GM18873 (cell line): ENCODE measurements at regions not wholly inside any gene's neighbourhood (a gene's known extent, or its start where the extent isn't known, plus 50 kb on each side); places are given as distances from the start of the nearest gene placed in this dataset.

ENCODE experiments used
- ATAC-seq: cut with Tn5 transposase; IDR thresholded peaks from one replicate; pipeline ENCODE4 v1.9.1; 2021; ENCODE audit warnings: mild to moderate bottlenecking, moderate library complexity, moderate number of reproducible peaks; ENCODE audit not compliant: unreplicated experiment, low FRiP score

GRCh38 chr22:48957311-48957986, 870.2 kb downstream of the BRD1 start:
- no peak for ATAC-seq

DNA sequence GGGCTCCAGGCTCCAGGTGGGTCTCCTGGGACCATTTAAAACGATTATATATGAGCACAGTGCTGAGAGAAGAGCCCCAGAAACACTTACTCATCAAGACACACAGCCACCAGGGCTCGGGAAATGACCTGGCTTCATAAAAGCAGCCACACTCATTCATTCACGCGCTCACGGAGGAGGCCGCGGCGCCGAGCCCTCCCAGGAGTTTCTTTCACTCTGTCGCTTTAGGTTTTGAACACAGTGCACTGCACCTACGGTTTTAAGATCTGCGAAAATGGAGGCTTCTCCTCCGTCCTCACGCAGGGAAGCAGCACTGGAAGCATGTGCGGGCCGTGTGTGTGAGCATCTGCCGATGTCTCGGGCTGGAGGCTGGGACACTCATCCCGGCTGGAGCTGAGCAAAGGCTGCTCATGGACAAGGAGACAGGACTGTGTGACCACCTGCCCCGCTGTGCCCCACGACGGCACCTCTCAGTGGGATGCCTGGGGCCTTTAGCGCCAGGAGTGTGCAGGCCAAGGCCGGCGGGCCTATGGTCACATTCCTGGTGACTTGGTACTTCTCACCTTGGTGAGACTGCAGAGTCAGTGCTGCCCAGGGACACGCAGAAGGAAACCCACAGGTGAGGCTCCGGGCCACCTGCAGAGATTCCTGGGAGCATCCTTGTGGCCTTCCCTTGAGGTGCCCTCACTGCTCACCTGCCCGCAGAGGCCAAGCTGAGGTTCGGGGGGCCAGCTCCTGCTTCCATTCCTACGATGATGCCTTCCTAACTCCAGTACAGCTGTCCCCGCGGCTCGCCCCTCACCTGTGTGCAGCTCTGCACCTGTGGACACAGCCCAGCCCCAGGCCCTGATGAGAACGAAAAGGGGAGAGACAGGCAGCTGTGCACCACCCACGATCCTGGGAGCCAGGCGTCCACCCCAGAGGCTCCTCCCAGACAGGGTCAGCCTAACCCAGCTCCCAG, 872.0 kb downstream of the BRD1 start:
- ATAC-seq: no peak

DNA sequence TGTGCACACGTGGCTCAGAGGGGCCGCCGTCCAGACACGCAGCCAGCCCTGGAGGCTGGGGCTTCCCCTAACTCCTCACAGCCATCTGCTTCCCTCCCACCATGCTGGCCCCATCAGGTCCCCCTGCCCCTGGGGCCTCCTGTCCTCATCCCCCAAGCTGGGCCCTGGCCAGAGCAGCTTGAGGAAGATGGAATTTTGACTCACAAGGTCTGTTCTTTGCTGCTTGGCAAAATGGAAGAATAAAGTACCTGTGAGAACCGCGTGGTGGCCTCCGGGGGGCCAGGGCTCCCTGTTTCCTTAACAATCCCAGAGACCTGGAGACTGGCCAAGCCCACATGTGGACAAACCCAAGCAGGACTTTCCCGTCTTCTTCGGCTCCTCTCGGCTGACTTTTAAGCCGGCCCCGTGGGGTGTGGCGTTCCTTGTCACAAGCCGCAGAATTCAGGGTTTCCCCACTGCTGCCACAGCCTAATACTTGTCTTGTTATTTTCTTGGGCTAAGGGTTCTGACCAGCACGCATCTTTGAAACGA, 872.8 kb downstream of the BRD1 start:
- no peak for ATAC-seq

DNA sequence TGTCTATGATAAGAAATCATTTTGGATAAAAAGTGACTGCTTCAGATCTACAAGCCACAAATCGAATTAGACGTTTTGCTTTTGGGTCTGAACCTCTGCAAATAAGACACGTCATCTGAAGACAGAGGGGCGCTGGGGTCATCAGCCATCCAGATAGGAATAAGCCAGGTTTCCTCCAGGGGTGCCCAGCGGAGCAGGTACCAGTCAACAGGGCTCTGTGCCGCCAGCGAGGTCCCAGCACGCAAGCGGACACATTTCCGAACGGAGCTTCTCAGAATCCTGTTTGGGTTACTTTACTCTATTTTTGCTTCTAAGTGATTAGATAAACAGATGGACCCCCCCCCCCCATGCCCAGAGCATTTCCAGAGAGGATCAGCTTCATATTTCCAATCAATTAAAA, 873.8 kb downstream of the BRD1 start:
- ATAC-seq: no peak

DNA sequence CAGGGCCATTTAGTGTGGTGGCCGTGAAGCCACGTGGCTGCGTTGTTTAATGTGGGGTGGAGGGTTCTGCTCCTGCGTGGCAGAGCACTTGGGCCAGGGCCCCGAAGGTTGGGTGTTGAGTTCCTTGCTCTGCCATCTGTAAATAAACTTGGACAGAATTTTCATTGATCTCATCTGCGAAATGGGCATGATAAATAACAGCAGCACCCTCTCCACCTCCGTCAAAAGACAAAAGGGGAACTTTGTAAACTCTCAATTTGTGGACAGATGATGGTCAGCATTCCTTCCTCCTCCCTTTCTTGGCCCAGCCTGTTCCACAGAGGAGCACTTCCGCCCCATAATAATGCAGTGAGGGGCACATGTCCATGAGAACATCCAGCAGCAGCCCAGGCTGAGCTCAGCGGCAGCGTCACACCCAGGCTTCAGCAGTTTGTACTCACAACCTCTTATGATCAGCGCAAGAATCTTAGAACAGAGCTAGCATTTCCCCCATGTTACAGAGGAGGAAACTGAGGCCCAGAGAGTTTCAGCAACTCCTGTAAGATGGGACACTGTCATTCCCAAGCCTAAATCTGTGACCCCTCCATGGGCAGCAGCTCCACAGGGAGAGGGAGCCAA, 874.5 kb downstream of the BRD1 start:
- no peak for ATAC-seq

DNA sequence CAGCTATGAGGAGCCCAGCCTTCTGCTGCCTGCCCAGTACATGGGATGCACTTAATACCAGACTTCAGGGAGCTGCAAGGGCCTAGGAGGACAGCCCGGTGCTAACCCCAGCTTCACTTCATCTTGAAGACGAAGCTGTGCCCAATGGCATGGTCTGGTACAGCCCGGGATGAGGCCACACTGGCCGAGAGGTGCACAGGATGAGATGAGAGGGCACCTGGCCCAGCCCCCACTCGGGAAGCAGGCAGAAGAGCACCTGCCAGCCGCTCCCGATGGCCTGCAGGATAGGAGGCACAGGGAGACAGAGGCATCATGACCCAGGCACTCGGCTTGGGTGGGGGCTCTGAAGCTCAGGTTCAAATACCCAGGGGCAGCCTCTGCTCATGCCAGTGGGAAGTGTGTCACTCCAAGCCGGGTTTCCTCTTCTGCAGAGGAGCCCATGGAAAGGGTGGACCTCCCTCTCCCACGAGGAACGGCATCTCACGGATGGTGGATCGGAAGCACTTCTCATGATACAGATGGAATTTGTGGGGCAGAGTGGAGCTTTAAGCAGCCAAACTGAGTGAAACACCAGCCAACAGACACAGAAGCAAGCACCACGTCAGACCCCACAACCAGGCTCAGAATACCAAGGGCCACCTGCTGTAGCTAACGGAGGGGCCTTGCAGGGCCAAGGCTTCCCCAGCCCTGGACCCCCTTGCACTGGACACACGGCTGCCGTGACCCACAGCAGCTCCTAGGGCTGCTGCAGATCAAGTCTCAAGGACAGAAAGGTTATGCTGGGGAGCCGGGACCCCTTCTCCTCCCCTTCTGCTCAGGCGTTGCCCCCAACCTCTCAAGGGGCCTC, 875.2 kb downstream of the BRD1 start:
- ATAC-seq: no peak

DNA sequence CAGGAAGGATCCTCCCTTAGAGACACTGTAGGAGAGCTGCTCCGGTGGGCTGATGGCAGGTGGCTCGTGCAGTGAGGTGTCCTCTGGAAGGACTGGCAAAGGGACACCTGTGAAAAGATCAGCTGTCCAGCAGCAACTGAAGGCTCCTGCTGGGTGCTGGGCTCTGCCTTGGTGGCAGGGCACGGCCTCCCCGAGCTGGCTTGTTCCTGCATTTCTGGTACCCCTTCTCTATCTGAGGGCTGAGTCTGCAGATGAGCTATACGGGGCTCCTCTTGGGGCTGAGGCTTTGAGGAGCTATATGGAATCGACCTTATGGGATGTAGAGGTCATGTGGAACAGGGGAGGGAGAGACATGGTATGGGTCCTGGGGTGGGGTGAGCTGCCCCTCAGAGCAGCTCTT, 875.8 kb downstream of the BRD1 start:
- ATAC-seq: no peak

- no peak for ATAC-seq
Observed at GRCh38 chr22:48950151-48950915, 877.3 kb downstream of the BRD1 start.

- no peak for ATAC-seq
Observed at GRCh38 chr22:48949375-48950149, 878.1 kb downstream of the BRD1 start.

DNA sequence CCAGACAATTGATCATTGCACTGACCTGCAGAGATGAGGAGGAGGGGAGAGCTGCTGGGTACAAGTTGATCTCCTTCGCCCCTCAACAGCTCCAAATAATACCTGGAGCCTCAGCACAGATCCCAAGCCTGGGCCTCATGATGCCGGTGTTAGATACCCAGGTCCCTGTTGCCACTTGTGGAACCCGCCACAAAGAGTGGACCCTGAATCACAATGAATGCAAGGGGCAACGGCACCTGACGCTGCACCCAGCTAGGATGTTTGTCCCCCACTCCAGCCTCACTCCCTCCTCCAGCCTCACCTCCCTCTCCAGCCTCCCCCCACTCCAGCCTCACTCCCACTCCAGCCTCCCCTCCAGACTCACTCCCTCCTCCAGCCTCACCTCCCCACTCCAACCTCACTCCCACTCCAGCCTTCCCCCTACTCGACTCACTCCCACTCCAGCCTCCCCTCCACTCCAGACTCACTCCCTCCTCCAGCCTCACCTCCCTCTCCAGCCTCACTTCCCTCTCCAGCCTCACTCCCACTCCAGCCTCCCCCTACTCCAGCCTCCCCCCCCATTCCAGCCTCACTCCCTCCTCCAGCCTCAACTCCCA, 879.0 kb downstream of the BRD1 start:
- ATAC-seq: no peak

- no peak for ATAC-seq
Observed at GRCh38 chr22:48947636-48948035, 880.0 kb downstream of the BRD1 start.

DNA sequence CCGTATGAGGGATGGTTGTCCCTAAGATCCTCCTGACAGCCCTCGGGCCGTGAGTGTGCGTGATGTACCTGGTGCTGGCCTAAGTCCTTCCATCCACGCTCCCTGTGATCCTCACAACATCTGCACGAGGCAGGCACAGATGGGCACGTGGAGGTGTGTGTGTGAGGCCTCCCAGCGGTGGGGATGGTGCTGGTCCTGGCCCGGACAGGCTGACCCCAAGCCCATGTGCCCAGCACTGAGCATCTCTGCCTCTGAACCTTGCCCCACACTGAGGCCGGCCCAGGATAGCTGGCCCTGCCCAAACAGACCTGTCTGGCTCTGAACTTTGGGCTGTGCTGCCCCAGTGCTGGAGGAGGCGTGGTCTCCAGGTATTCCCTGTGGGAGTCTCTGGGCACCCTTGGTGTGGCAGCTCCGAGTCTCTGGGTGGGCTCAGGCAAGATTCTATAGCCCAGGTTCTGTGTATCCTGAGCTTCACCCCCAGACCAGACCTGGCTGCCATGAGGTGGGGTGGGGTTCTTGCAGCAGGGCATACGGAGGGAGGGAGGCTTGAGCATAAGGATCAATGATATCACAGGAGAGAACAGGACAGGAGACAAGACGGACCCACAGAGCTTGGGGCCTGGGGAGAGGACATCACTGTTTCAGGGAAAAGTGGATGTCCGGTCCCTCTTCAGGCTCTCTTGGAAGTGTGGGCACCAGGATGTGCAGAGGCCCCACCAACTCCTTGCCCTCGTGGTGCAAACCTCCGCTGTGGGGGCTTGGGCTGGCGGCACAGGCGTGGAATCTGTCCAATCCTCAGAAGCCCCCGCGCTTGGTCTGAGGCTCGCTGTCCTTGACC, 881.8 kb downstream of the BRD1 start:
- ATAC-seq: no peak

DNA sequence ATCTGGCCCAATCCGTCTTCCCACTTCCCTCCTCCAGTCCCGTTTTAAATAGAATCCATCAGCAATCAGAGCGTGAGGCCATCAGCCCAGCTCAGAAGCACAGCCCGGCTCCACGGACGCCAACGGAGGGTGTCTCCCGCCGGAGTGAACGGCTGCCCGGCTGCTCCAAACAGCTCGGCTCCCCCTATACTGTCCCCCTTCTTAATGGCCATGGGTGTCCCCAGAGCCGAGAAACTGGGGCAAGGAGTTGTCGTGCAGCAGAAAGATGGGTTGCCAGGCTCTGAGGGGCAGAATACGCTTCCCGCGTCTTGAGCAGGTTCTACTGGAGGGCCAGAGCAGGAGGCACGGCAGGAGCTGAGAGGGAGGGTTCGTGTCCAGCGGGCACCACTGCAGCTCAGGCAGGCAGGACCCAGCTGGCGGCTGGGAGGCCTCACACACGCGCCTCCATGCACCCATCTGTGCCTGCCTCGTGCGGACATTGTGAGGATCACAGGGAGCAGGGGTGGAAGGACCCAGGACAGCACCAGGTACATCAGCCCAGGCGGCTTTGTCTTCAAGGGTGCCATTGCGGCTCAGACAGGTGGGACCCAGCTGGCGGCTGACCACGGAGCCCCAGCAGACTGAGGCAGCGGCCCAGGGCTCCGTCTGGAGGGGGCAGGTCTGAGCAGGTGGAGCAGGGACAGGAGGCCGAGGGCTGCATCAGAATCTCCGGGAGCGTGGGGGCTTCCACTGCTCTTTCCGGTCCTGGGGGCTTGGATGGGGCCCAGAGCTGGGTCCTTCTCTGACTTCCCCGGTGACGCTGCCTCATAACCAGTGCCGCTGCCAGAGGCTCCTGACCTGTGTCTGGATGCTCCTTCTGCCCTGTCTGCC, 882.7 kb downstream of the BRD1 start:
- no peak for ATAC-seq

DNA sequence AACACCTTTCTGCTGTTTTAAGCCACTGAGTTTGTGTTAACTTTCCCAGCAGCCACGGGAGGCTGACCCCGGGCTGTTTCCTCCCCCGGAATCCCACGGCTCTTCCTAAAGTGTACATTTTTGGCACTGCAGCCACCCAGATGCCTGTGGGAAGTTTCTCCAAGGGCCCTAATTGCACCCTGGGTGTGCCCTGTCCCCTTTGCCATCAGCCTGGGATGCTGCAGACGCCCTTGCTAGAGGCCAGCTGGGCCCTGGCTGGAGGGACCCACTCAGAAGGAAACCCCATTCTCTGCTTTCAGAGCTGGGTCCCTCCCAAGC, 883.3 kb downstream of the BRD1 start:
- ATAC-seq: no peak

GRCh38 chr22:48943567-48944432, 883.9 kb downstream of the BRD1 start:
- no peak for ATAC-seq
